ENCODE measurements at regions not wholly inside any gene's neighbourhood (a gene's known extent, or its start where the extent isn't known, plus 50 kb on each side); places are given as distances from the start of the nearest gene placed in this dataset.

- Histone ChIP-seq H3K36me3 (ENCODE audit: control insufficient read depth in 2 of 2, insufficient read depth in 2 of 2, low read length in 1 of 2) (no peaks in the 10 kb centered on the region), H4K20me1 (ENCODE audit: control insufficient read depth, insufficient read depth) (no peaks in the 10 kb centered on the region), H3K9ac (ENCODE audit: control insufficient read depth, insufficient read depth, low read length) (no peak overlapping the region), H3K79me2 (ENCODE audit: control insufficient read depth, insufficient read depth, low read length) (no peaks in the 10 kb centered on the region), H2AFZ (ENCODE audit: control insufficient read depth, low read depth, low read length) (no peak overlapping the region), H3K9me3 (replicated peaks; ENCODE audit: control insufficient read depth, insufficient read depth, low read length) (no peaks in the 10 kb centered on the region; the same call in 2 of the 3 replicates), H3K4me1 (ENCODE audit: control insufficient read depth, insufficient read depth, low read length) (no peaks in the 10 kb centered on the region), H3K4me2 (ENCODE audit: control insufficient read depth, insufficient read depth) (no peak overlapping the region), H3K4me3 (no peak overlapping the region), H3K27me3 (replicated peaks in 1 of 2; ENCODE audit: control insufficient read depth in 2 of 2, insufficient read depth in 2 of 2, low read length in 1 of 2) (no peaks in the 10 kb centered on the region), H3K27ac (ENCODE audit: control insufficient read depth, insufficient read depth) (no peak overlapping the region)
- in situ Hi-C loops (cut with MboI) = no loop called here
- WGBS (ENCODE audit: insufficient coverage, insufficient replicate concordance, low lambda C conversion rate, missing lambda C conversion rate) = 22% methylated on average over 4 of the region's 4 CpGs
- TF ChIP-seq GABPA (IDR thresholded peaks at IDR 0.05; ENCODE audit: low read depth) = no peak
- no peak for TF ChIP-seq ESRRA (IDR thresholded peaks at IDR 0.05; ENCODE audit: low read length)
- no peak for TF ChIP-seq STAT1 (conservative IDR thresholded peaks at IDR 0.05)
- no peak for TF ChIP-seq ATF7 (IDR thresholded peaks at IDR 0.05; ENCODE audit: low read depth)
- TF ChIP-seq ZBTB33 (IDR thresholded peaks at IDR 0.05) = no peak
- no peak for TF ChIP-seq TCF12 (IDR thresholded peaks at IDR 0.05; ENCODE audit: low read depth, low read length)
- TF ChIP-seq EZH2 (IDR thresholded peaks at IDR 0.05; ENCODE audit: borderline replicate concordance, control insufficient read depth, low read depth, low read length) = no peak
- TF ChIP-seq E4F1 (IDR thresholded peaks at IDR 0.05; ENCODE audit: borderline replicate concordance, partially characterized antibody) = no peak
- TF ChIP-seq CEBPZ (IDR thresholded peaks at IDR 0.05; ENCODE audit: low read depth, low read length) = no peak
- no peak for TF ChIP-seq BCL3 (IDR thresholded peaks at IDR 0.05; ENCODE audit: borderline replicate concordance, insufficient read depth, low read depth, low read length, poor library complexity, severe bottlenecking)
- intact Hi-C loops (cut with micrococcal nuclease; ENCODE audit: unreplicated experiment) = no loop called here
- ATAC-seq (no peak), FAIRE-seq (no peak), DNase-seq (ENCODE audit: low read depth, low spot score) (no peak)
- ChIA-PET SMC1A (ENCODE audit: uncharacterized antibody, unreplicated experiment) (interaction anchor here (1.0 kb wide), 2 partner anchors 9 to 10 kb away, joined by 3 read pairs; no protein-coding TSS in a partner anchor), POLR2A (no interaction called here), CTCF (no interaction called here), RAD21 (ENCODE audit: unreplicated experiment) (no interaction called here)
- no TSS peak for BruUV-seq (replicated peaks)
These were observed 171.1 kb upstream of the FZD8 start for GRCh38 chr10:35813219-35813618.
